ENCODE measurements at regions not wholly inside any gene's neighbourhood (a gene's known extent, or its start where the extent isn't known, plus 50 kb on each side); places are given as distances from the start of the nearest gene placed in this dataset.
"Not testable (repeated sequence)": the region's sequence is repeated elsewhere in the genome, so short reads cannot be mapped to it uniquely, and the experiment has no call there.

- DNase-seq (ENCODE audit: low read depth in 4 of 4, low spot score in 3 of 4): not testable (repeated sequence)
These were observed 249.8 kb upstream of the USP15 start for GRCh38 chr12:62010331-62010906.

GRCh38 chr12:62010973-62011372, 249.2 kb upstream of the USP15 start:
- not testable (repeated sequence) for DNase-seq (ENCODE audit: low read depth in 4 of 4, low spot score in 3 of 4)

GRCh38 chr12:62014330-62014729, 245.9 kb upstream of the USP15 start:
- no peak for DNase-seq (ENCODE audit: low read depth in 4 of 4, low spot score in 3 of 4)

- no peak for DNase-seq (ENCODE audit: low read depth in 4 of 4, low spot score in 3 of 4)
These were observed 244.2 kb upstream of the USP15 start for GRCh38 chr12:62016021-62016420.

- DNase-seq (ENCODE audit: low read depth in 4 of 4, low spot score in 3 of 4): no peak
These were observed 238.4 kb upstream of the USP15 start for GRCh38 chr12:62021808-62022207.

GRCh38 chr12:62028536-62028935, 231.7 kb upstream of the USP15 start:
- DNase-seq (ENCODE audit: low read depth in 4 of 4, low spot score in 3 of 4): no peak

GRCh38 chr12:62032870-62033269, 227.3 kb upstream of the USP15 start:
- no peak for DNase-seq (ENCODE audit: low read depth in 4 of 4, low spot score in 3 of 4)

GRCh38 chr12:62044450-62045135, 215.6 kb upstream of the USP15 start:
- DNase-seq (ENCODE audit: low read depth in 4 of 4, low spot score in 3 of 4): no peak

- no peak for DNase-seq (ENCODE audit: low read depth in 4 of 4, low spot score in 3 of 4)
These were observed 215.0 kb upstream of the USP15 start for GRCh38 chr12:62045211-62045610.

GRCh38 chr12:62050785-62051184, 209.4 kb upstream of the USP15 start:
- DNase-seq (ENCODE audit: low read depth in 4 of 4, low spot score in 3 of 4): no peak

- no peak for DNase-seq (ENCODE audit: low read depth in 4 of 4, low spot score in 3 of 4)
These were observed 190.2 kb upstream of the USP15 start for GRCh38 chr12:62069976-62070375.

GRCh38 chr12:62073236-62073635, 187.0 kb upstream of the USP15 start:
- DNase-seq (ENCODE audit: low read depth in 4 of 4, low spot score in 3 of 4): not testable (repeated sequence)

- DNase-seq (ENCODE audit: low read depth in 4 of 4, low spot score in 3 of 4): no peak
These were observed 184.3 kb upstream of the USP15 start for GRCh38 chr12:62075870-62076269.

GRCh38 chr12:62078020-62078419, 182.2 kb upstream of the USP15 start:
- no peak for DNase-seq (ENCODE audit: low read depth in 4 of 4, low spot score in 3 of 4)

GRCh38 chr12:62082448-62082847, 177.8 kb upstream of the USP15 start:
- DNase-seq (ENCODE audit: low read depth in 4 of 4, low spot score in 3 of 4): no peak

GRCh38 chr12:62098132-62098531, 162.1 kb upstream of the USP15 start:
- DNase-seq (ENCODE audit: low read depth in 4 of 4, low spot score in 3 of 4): peak in 1 of 4 donors; percentile 5

- no peak for DNase-seq (ENCODE audit: low read depth in 4 of 4, low spot score in 3 of 4)
These were observed 156.5 kb upstream of the USP15 start for GRCh38 chr12:62103748-62104147.

- DNase-seq (ENCODE audit: low read depth in 4 of 4, low spot score in 3 of 4): no peak
These were observed 153.5 kb upstream of the USP15 start for GRCh38 chr12:62106547-62107185.

GRCh38 chr12:62113366-62114011, 146.7 kb upstream of the USP15 start:
- DNase-seq (ENCODE audit: low read depth in 4 of 4, low spot score in 3 of 4): no peak

GRCh38 chr12:62116986-62117385, 143.2 kb upstream of the USP15 start:
- DNase-seq (ENCODE audit: low read depth in 4 of 4, low spot score in 3 of 4): no peak

- peak; percentile 10 to 27 (median 16) for DNase-seq (ENCODE audit: low read depth in 4 of 4, low spot score in 3 of 4)
These were observed 136.4 kb upstream of the USP15 start for GRCh38 chr12:62123721-62124203.
